Lung (tissue), 11 donors: ENCODE measurements at regions not wholly inside any gene's neighbourhood (a gene's known extent, or its start where the extent isn't known, plus 50 kb on each side); places are given as distances from the start of the nearest gene placed in this dataset.

Experiments used
- ATAC-seq: fragments of 200-7000 bp; cut with Tn5 transposase; one replicate; pipeline ENCODE4 v1.9.1; 2020; ENCODE audit warnings: moderate number of reproducible peaks; ENCODE audit not compliant: insufficient read depth, low FRiP score
- DNase-seq, 3 donors: peaks; one replicate each; pipeline ENCODE4 v3.0.0-alpha.2; 2013 to 2017
- H3K27ac ChIP-seq, 2 donors: one replicate each; pipeline ENCODE4 v1.5.1; 2013; ENCODE audit warnings: mild to moderate bottlenecking in 2 of 2, moderate library complexity in 2 of 2, control low read depth in 1 of 2, inconsistent platforms in 1 of 2, low read depth in 1 of 2, low read length in 1 of 2
- H3K27me3 ChIP-seq, 3 donors: one replicate each; pipeline ENCODE4 v1.5.1; 2013; ENCODE audit warnings: low read length in 2 of 3; ENCODE audit not compliant: control insufficient read depth in 3 of 3, insufficient read depth in 3 of 3
- H3K36me3 ChIP-seq, 4 donors: one replicate each; pipeline ENCODE4 v1.5.1; 2013; ENCODE audit warnings: low read length in 4 of 4, mild to moderate bottlenecking in 1 of 4, moderate library complexity in 1 of 4; ENCODE audit not compliant: control insufficient read depth in 4 of 4, insufficient read depth in 4 of 4
- H3K4me1 ChIP-seq, 5 donors: one replicate each; pipeline ENCODE4 v1.5.1; 2013; ENCODE audit warnings: low read length in 5 of 5, mild to moderate bottlenecking in 2 of 5, moderate library complexity in 1 of 5; ENCODE audit not compliant: control insufficient read depth in 5 of 5, insufficient read depth in 5 of 5
- H3K4me3 ChIP-seq: one replicate; pipeline ENCODE4 v1.5.1; 2013; ENCODE audit warnings: mild to moderate bottlenecking, control low read depth, moderate library complexity
- H3K9ac ChIP-seq, 2 donors: one replicate each; pipeline ENCODE4 v1.5.1; 2013; ENCODE audit warnings: low read length in 2 of 2, control low read depth in 1 of 2; ENCODE audit not compliant: insufficient read depth in 1 of 2
- H3K9me3 ChIP-seq, 4 donors: one replicate each; pipeline ENCODE4 v1.5.1; 2013; ENCODE audit warnings: low read length in 3 of 4, mild to moderate bottlenecking in 1 of 4, moderate library complexity in 1 of 4; ENCODE audit not compliant: control insufficient read depth in 4 of 4, insufficient read depth in 3 of 4
- WGBS, 2 donors: extraction: QIAGEN DNeasy Blood & Tissue Kit; methylation state at CpG; one replicate each; pipeline ENCODE4 v1.1.7; 2013; 5-methylcytosine and 5-hydroxymethylcytosine counted together
- TF ChIP-seq, protein P1 (sequence below): IDR thresholded peaks from 2 replicates; pipeline ENCODE4 v1.5.1; 2012; ENCODE audit warnings: mild to moderate bottlenecking; ENCODE audit errors: control extremely low read depth, extremely low read depth
- donor health status: control.
- donor health status: control.
- donor health status: Bipolar disorder and iron deficiency.
- donor health status: healthy.
- donor health status: DM: yes; HTN: yes; CAD: no.

DNA sequence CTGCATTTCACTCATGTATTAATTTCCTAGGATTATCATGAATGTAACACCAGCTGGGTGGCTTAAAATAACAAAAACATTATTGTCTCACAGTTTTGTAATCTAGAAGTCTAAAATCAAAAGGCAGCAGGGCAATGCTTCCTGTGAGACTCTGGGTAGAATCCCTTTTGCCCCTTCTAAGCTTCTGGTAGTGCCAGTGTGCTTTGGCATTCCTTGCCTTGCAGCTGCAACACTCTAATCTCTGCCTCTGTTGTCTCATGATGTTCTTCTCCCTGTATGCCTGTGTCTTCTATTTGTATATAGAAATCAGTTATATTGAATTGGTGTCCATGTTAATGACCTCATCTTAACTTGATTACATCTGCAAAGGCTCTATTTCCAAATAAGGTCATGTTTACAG, 1117.3 kb downstream of the PCDH18 start:
- Histone ChIP-seq H3K4me3 (no peak overlapping the region), H3K9ac (no peak overlapping the region), H3K27ac (no peak overlapping the region), H3K36me3 (no peaks in the 10 kb centered on the region), H3K27me3 (no peaks in the 10 kb centered on the region), H3K4me1 (no peaks in the 10 kb centered on the region), H3K9me3 (no peaks in the 10 kb centered on the region)
- TF ChIP-seq, protein P1, sequence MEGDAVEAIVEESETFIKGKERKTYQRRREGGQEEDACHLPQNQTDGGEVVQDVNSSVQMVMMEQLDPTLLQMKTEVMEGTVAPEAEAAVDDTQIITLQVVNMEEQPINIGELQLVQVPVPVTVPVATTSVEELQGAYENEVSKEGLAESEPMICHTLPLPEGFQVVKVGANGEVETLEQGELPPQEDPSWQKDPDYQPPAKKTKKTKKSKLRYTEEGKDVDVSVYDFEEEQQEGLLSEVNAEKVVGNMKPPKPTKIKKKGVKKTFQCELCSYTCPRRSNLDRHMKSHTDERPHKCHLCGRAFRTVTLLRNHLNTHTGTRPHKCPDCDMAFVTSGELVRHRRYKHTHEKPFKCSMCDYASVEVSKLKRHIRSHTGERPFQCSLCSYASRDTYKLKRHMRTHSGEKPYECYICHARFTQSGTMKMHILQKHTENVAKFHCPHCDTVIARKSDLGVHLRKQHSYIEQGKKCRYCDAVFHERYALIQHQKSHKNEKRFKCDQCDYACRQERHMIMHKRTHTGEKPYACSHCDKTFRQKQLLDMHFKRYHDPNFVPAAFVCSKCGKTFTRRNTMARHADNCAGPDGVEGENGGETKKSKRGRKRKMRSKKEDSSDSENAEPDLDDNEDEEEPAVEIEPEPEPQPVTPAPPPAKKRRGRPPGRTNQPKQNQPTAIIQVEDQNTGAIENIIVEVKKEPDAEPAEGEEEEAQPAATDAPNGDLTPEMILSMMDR = no peak
- ATAC-seq = no peak
- no peak for DNase-seq

DNA sequence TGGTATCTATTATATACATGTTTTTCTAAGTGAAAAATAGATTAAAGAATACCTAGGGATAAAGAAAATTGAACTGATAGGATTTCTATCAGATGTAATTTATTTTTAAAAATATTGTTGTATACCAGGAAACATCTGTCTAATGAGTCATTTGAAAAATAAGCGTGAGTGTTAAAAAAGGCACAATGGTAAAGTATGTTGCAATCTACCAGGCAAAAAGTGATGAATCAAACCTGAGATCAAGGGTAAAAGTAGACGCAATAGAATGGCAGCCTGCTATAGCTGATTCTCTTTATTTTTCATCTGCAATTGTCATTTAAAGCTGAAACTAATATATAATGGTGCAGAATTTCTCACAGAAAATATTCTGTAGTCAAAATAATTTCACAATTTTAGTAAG, 1119.6 kb downstream of the PCDH18 start:
- Histone ChIP-seq H3K27me3 (no peaks in the 10 kb centered on the region), H3K36me3 (no peaks in the 10 kb centered on the region), H3K4me3 (no peak overlapping the region), H3K27ac (no peak overlapping the region), H3K9ac (no peak overlapping the region), H3K9me3 (no peaks in the 10 kb centered on the region), H3K4me1 (no peaks in the 10 kb centered on the region)
- ATAC-seq (no peak), DNase-seq (no peak)
- WGBS, 2 donors = 54% methylated on average over 2 of the region's 2 CpGs
- TF ChIP-seq, protein P1 = no peak

DNA sequence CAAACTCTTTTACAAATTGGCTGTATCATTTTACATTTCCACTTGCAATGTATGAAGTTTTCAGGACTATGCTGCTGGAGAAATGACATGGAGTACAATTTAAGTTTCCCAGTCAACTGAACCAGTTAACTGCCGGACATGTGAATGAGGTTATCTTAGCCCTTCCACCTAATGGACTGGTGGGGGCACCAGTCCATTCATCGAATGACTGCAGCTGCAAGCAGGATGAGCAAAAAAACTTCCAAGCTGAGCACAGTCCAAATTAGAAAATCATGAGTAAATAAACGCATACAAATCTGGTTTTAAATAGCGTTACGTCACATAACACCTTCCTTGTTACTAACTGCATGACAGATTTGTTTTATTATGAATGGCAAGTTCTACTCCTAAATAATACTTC, 1131.5 kb downstream of the PCDH18 start:
- Histone ChIP-seq H3K4me1 (no peaks in the 10 kb centered on the region), H3K9me3 (no peaks in the 10 kb centered on the region), H3K27me3 (no peaks in the 10 kb centered on the region), H3K27ac (no peak overlapping the region), H3K4me3 (no peak overlapping the region), H3K36me3 (no peaks in the 10 kb centered on the region), H3K9ac (no peak overlapping the region)
- 81 to 85% methylated on average over 5 of the region's 5 CpGs for WGBS, 2 donors
- ATAC-seq = no peak
- TF ChIP-seq, protein P1 = no peak
- DNase-seq = no peak

DNA sequence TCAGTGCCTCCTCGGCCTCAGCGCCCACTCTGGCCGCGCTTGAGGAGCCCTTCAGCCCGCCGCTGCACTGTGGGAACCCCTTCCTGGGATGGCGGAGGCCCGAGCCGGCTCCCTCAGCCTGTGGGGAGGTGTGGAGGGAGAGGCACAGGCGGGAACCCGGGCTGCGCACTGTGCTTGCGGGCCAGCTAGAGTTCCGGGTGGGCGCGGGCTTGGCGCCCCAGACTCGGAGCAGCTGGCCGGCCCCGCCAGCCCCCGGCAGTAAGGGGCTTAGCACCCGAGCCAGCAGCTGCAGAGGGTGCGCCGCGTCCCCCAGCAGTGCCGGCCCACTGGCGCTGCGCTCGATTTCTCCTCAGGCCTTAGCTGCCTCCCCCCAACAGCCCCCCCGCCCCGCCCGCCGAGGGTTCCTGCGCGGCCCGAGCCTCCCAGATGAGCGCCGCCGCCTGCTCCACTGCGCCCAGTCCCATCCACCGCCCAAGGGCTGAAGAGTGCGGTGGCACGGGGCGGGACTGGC, 1137.0 kb downstream of the PCDH18 start:
- TF ChIP-seq, protein P1 = no peak
- DNase-seq (peak in 1 of 3 donors; percentile 17), ATAC-seq (no peak)
- WGBS, 2 donors = 74 to 92% methylated on average over 44 of the region's 44 CpGs
- H3K9me3 ChIP-seq = peaks cover 0 to 2% (median 0%) of the 10 kb centered on the region in 4 donors
- H3K4me3 ChIP-seq = no peak overlapping the region
- H3K4me1 ChIP-seq = no peaks in the 10 kb centered on the region
- H3K36me3 ChIP-seq = no peaks in the 10 kb centered on the region
- no peak overlapping the region for H3K9ac ChIP-seq
- H3K27ac ChIP-seq = no peak overlapping the region
- H3K27me3 ChIP-seq = no peaks in the 10 kb centered on the region
